IPS-NIHi11 (cell line): ENCODE measurements at regions not wholly inside any gene's neighbourhood (a gene's known extent, or its start where the extent isn't known, plus 50 kb on each side); places are given as distances from the start of the nearest gene placed in this dataset.

ENCODE experiments used
- DNase-seq: peaks from one replicate; pipeline ENCODE4 v3.0.0; 2012; ENCODE audit warnings: mixed read lengths, low spot score

DNA sequence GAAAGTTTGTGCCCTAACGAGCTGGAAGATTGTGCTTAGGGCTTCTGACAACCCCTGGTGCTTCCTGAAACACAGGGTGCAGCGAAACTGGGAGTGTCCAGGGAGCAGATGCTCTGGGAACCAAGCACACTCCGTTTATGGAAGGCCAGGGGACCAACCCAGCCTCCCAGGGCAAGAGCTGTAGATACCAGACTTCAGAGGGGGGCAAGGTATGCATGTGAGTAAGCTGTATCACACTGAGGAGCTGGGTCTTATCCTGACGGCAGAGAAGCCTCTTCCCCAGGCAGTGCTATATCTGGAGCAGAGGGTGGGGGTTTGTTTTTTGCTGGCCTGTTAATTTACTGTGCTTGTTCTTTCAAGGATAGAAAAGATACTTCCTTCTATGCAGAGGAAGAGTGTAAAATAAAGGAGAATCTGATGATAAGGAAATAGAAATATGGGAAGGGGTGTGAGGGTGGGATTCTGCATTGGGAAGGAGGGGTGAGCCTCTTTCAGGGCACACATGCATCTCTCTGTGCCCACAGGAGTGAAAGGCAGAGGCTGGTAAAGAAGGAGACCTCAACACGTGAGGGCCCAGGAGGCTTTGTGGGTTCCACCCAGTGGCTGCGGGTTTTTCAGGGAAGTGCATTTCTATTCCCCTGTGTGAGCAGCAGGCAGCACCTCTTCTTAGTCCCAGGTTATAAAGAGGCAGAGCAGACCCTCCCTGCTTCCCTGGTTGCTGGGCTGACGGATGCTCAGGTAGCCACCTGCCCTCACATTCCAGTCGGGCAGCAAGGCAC, 314.1 kb downstream of the TCERG1L start:
- DNase-seq: no peak

DNA sequence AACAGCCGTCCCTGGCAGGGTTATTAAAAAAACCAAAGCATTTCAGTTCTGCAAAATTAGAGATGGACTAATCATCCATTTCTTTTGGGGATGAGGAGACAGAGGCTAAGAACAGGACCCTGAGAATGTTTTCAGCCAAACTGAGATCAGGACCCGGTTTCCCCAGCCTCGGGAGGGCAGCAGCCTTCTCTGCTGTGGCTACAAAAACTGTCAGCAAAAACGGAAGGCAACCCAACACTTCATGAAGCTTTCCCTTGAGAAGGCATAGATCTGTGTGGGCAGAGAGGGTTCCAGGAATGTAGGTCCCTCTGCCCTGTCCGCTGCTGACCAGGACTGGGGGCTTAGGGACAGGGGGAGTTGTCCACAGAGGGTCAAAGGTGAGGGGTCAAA, 313.5 kb downstream of the TCERG1L start:
- DNase-seq: no peak

DNA sequence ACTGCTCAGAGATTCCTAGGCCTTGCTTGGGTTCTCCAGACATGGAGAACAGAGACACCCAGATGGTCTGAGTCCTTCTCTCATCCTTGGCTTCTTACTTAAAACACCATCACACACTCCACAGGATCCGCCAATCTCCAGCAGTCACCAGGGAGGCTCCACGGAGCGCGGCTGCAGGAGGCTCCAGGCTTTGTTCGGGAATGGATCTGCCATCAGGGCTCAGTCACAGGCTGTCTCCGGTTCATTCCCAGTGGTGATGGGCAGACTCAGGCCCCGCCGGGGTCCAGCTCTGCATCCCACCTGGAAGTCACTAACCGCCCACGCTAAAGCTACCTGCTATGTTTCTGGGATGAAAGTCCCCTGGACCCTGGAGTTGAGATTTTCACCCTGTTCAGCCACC, 312.9 kb downstream of the TCERG1L start:
- no peak for DNase-seq

DNA sequence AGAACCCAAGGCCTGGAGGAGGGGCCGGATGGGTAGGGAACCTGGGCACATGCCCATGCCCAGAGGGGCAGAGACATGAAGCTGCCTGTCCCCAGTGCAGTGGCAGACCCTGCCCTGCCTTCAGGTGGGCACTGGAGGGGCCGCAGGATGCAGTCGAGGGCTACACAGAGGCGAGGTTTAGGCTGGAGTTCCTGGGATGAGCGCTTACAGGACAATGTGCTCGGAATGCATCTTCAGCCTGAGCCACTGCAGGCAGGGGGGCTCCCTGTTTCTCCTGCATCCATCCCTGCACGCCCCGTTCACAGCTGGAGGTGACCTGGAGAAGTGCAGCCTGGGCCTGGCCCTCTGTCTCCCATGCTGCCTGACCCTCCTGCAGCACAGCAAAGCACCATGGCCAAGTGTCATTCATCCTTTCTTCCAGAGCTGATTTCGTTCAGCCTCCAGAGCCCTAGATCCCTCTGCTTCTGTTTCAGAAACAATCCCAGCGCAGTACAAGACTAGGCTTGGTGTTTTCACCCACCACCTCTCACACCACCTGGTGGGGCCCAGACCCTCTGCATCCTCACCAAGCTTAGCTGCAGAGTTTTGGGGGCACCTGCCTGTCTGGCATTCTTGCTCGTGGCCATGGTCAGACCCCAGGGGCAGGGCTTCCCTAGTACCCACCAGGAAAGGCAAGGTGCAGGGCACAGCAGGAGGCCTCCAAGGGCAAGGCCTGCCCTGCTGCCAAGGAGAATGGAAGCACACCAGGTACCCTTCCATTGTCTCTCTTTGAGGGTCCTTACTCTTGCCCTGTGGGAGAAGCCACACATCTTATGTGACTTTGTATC, 311.9 kb downstream of the TCERG1L start:
- DNase-seq: no peak

DNA sequence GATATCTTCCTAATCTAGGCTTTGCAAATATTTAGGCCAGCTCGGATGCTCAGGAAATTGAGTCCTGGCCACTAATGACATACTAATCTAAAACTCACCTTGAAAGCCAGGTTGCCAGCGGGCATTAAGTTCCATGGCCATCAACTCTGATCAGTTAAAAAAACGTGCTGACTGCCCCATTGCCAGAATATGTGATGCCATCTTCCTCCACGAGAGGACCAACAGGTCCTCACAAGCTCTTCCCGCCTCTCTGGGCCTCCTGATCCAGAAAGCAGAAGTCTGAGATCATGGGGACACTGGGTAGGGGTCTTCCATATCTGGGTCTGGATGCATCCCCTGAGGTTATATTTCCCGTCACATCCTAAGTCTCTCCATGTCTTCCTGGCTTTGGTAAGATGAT, 311.3 kb downstream of the TCERG1L start:
- DNase-seq: no peak

DNA sequence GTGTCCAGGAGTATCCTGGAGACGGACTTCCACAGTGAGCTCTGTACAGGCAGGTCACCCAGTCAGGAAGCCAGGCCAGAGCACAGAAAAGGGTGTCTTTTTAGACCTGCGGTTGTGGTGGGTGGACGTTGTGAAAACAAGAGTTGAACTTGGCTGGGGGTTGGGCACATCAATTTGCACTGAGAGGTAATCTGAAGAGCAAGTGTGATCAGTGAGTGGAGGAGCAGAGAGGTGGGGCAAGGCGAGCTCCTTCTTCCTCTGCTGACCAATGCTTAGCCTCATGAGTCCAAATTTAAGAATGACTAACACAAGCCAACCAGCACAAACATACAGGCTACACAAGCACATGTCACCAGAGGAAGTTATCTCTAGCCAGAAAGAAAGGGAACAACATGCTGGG, 310.8 kb downstream of the TCERG1L start:
- no peak for DNase-seq

DNA sequence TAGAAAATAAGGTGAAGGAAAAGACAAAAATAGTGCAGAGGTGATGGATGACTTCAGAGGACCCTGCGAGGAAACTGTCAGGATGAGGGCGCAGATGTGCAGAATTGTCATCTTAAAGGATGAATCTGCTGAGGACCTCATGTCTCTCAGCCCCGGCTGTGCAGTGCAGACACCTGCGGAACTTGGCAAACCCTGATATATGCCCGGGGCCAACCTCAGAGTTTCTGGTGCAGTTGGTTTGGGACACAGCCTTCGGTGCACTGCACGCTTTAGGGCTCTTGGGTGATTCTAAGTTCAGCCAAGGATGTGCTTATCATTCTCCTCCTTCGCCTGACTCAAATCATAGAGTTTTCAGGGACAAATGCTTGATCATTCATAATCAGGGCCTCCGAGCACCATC, 310.1 kb downstream of the TCERG1L start:
- DNase-seq: no peak

DNA sequence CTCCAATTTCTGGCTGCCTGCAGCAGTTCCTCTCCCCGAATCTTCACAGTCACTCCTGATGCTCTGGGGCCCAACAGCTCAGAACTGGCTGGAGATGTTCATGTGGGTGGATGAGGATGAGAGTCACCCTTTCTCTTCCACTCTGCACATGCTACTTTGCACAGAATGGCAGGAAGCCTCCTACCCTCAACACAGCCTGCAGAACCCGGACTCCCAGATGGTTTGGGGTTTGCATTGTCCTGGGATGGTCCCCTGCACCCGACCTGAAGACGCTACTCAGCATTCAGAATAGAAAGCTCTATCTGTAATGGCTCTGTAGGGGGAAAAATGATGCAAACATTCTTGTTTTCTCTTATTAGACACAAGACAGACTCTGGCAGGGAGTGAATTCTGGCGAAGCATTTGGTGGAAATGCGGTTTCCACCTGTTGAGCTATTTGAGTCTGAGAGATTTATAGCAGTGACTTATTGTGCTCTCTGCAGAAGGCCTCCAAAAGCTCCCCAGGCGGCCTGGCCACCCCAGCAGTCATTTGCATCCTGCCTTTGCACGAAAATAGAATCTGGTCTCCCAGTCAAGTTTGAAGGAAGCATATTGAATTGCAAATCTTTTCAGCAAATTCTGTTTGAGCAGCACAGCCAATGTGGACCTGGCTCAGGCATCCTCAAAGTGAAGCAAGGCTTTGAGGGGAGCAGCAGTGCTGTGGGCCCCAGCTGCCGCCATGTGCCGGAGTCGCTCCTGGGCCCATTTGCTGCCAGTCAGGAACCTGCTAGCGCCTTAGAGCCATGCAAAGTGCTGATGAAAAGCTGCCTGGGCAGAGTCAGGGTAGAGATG, 309.3 kb downstream of the TCERG1L start:
- DNase-seq: peak; percentile 43

DNA sequence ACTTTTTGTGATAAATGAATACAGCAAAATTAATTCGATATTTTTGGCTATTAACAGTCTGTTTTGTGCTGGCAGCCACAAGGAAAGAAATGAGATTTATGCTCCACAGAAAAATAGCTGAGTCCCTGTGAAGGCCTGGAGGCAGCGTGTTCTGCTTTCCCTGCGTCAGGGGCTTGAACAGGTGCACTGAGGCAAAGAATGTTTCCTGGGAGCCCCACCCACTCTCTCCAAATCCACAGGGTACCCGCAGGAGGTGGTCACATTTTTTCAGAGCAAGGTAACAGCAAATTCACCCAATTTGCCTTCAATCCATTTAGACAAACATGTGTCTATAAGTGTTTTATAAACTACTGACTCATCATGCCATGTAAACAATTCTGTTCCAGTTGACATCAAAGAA, 308.1 kb downstream of the TCERG1L start:
- DNase-seq: no peak

DNA sequence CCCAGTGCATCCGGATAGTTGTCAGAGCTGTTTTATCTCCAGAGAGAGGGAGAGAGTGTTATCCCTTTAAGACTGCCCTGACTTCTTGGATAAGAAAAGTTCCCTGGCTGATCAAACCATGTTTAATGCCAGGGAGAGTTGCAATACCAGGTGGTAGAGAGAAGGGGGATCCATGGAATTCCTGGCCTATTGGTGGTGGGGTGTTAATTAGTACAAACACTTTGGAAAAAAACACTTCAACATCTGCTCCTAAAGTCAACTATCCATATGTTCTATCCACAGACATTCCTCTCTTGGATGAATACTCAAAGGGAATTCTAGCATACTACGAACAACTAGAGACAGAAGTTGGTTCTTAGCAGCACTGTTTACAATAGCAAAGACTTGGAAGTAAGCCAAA, 307.2 kb downstream of the TCERG1L start:
- DNase-seq: no peak

DNA sequence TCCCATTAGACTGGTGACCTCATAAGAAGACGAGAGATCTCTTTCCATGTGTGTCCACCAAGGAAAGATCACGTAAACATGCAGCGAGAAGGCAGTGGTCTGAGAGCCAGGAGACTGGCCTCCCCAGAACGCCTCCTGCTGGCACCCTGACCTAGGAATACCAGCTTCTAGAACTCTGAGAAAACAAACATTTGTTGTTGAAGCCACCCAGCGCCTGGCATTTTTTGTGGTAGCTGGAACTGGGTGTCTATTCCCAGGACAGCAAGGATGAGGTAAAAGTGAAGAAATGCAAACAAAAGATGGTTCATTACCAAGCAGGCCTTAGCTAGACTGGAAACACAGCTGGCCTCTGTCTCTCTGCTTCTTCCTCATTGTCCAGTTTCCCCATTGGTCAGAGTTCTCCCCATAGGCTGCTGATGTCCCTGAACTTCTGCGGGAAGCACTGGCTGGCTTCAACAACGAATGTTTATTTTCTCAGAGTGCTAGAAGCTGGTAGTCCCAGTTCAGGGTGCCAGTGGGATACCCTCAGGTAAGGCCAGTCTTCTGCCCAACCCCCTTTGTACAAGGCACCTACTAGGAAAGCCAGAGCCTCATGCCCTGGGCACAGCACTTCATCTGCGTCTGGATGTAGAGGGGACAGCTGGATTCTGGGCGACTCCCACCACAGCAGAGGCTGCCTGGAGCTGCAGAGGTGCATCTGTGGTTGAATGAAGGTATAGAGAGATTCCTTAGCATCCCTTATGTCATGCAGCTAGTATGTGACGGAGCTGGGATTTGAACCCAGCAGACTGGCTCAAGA, 304.9 kb downstream of the TCERG1L start:
- no peak for DNase-seq

DNA sequence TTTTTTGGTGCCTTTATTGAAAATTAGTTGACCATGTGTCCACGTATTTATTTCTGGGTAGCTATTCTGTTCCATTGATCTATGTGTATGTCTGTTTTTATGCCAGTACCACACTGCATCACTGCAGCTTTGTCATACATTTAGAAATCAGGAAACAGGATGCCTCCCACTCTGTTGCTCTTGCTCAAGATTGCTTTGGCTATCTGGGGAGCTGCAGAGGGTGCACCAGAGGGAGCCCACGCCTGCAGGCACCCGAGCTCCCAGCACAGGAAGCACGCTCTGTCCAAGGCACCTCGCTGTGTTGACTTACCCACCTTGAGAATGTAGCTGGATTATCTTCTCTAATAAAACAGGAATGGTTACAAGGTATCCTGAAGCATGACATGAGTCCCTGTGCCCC, 301.7 kb downstream of the TCERG1L start:
- DNase-seq: no peak

DNA sequence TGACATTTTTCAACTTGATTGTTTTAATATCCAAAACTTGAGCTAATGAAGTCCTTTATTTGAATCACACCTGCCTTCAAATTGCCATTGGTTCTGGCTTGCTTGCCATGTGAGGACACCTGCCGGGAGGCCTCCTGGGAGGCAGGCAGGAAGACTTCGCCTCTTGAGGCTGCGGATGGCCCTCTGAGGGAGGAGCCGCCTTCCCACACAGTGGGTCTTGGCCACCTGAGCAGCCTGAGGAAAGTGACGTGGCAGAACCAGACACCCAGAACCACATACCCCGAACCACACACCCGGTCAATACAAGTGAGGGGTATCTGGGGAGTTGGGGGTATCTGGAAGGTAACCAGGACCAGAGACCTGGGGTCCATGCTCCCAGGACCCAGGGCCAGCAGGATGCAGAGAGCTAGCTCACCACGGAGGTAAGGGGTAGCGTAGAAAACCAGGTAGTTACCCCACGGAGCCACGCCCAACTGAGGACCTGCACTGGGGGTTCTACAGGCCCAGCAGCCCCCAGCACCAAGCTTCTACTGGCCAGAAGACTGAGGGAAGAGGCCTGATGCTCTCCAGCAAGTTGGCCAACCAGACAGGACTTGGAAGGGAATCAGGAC, 300.5 kb downstream of the TCERG1L start:
- no peak for DNase-seq

DNA sequence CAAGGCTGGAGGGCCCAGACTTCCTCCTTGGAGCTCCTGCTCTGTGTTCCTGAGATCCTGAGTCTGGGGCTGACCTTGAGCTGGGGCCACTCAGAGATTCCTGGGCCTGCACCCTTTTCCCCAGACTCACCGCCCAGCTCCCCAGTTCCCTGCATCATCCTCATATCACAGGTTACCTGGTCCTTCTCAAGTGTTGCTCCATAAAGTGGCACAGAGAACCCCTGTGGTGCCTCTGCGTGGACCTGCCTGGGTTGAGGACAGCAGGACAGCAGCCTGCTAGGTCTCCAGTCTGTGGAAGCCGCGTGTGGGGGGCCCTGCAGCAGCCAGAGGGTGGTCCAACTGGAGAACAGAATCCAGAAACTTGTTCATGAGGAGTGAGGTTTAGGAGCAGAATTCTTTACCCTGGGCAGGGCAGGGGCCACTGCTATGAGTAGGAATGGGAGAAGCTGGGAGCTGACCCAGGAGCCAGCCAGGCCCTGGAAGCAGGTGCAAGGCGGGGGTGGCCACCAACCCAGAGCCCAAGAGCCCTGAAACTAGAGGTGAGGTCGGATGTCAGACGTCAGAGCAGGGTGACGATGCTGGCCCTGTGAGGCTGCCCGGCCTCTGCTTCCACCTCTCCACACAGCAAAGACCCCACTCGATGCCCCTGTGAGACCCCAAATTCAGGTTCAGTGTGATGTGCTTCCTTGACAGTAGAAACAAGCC, 299.4 kb downstream of the TCERG1L start:
- no peak for DNase-seq

DNA sequence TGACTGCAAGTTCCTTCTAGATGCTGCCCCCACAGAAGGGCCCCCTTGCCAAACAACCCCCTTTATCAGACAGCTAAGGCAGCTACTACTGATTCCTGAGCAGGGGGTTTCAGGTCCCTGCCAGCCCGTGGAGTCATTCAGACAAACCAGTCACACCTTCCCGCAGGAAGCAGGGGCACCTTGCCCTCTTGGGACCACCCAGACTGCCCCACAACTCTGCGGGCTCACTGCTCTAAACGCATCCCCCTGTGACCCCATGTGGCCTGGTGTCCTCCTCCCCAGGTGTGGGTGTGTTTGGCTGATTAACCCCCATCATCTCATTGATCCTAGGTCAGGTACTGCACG, 298.9 kb downstream of the TCERG1L start:
- DNase-seq: no peak

DNA sequence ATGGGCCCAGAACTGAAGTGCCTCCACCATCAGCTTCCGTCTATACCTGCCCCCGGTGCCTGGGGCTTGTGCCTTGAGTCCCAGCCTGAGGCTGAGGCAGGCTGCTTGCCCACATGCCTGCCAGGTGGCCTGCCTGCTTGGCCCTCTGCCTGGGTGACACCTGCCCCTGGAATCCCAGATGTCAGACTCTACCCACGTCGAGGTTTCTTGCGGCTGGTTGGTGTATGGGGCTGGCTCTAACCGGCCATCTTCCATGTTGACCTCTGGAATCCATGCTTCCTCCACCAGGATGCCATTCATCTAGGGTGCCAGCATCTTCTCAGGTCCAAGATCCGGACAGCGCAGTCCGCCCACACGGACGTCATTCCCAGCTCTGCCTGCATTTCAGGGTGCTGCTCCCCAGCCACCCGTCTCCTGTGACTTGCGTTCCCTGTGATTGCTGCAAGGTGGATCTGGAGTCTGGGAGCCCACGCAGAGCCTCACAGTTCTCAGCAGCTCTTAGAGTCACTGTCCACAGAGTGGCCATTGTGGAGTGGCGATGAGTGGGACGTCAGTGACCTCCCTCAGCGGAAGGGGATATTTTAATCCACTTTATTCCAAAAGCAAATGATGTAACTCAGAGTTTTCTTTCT, 298.1 kb downstream of the TCERG1L start:
- no peak for DNase-seq

DNA sequence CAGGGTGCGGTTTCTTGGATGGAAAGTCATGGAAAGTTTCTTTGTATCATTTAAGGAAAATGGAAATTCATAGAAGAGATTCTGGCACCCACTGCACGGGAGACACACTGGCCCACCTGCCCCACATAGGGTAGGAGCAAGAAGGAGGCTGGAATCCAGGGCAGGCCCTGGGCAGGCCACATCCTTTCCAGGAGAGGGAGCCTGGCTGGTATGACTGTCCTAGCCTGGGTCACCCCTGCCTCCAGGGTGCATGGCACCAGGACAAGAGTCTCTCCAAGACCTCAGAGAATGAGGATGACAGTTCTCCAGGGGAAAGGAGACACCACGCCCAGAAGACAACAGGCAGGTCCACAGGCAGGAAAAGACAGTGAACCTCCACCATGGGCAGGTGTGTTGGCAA, 297.2 kb downstream of the TCERG1L start:
- DNase-seq: no peak

DNA sequence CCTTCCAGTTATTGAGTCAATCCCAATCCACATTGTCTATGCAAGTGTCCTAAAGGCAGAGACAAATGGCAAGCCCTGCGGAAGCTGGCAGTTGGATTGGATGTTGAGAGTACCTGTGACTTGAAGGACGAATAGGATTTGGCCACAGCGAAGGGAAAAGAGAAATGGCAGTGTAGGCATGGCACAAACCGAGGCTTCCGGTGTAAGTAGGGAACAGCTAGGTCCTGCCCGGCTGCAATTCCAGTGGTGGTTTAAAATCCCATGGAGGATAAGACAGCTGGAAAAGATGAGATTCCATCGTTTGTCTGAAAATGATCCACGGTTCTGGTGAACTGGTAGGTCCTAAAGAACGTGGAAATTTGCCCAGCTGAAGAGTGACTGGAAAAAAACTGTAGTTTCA, 296.2 kb downstream of the TCERG1L start:
- DNase-seq: no peak

DNA sequence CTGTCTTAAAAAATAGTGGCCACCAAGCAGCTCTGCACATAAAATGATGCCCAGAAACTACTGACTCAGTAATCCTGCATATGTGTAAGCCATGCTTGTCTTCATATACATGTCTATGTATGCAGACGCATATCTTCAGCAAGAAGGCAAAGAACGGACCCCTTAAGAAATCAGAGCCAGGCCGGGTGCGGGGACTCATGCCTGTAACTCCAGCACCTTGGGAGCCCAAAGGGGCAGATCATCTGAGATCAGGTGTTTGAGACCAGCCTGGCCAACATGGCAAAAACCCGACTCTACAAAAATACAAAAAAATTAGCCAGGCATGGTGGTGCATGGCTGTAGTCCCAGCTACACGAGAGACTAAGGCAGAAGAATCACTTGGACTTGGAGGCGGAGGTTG, 295.0 kb downstream of the TCERG1L start:
- DNase-seq: no peak

DNA sequence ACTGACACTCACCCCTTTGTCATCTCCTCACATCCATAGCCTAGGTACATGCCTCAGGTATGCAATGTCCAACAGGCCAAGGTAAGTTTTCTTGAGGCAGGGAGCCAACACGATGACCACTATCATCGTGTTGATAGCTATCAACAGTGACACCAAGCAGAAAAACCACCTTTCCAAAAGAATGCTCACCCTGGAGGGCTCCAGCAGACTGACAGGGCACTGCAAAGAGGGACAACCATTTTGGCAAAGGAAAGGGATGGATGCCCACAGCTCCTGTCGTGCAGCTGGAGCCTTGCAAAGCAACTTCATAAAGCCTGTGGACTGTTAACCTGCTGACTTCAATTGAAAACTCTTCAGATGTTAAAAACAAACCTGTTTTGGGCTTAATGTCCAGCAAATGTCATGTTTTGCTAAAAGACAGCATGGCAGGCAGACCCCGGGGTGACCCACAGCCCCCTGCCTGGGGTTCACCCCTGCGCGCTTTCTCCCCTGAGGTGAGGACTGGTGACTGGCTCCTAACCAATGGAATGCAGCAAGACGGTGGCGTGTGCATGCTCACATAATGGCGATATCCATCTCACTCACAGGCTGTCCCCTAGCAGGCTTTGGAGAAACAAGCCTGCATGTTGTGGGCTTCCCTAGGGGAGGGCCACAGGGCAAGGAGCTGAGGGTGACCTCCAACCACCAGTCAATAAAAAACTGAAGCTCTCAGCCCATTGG, 293.8 kb downstream of the TCERG1L start:
- no peak for DNase-seq
